Brain microvascular endothelial cell (primary cell): ENCODE measurements at regions not wholly inside any gene's neighbourhood (a gene's known extent, or its start where the extent isn't known, plus 50 kb on each side); places are given as distances from the start of the nearest gene placed in this dataset.
"Not testable (repeated sequence)": the region's sequence is repeated elsewhere in the genome, so short reads cannot be mapped to it uniquely, and the experiment has no call there.

Experiments
- DNase-seq: peaks from one replicate; pipeline ENCODE4 v3.0.0-alpha.2; 2020
- H3K27ac ChIP-seq: fragments of 250-450 bp; sonication (Bioruptor Pico); 2 replicates; pipeline ENCODE4 v1.5.1; 2020; ENCODE audit warnings: mild to moderate bottlenecking, moderate library complexity
- H3K27me3 ChIP-seq: fragments of 250-450 bp; sonication (Bioruptor Pico); replicated peaks from 2 replicates; pipeline ENCODE4 v1.5.1; 2020; ENCODE audit warnings: mild to moderate bottlenecking
- H3K36me3 ChIP-seq: fragments of 250-450 bp; sonication (Bioruptor Pico); replicated peaks from 2 replicates; pipeline ENCODE4 v1.5.1; 2020; ENCODE audit warnings: mild to moderate bottlenecking
- H3K4me3 ChIP-seq: 2 replicates; pipeline ENCODE4 v1.5.1; 2011; ENCODE audit warnings: low read depth, mild to moderate bottlenecking, control low read depth, low read length, moderate library complexity
- CTCF ChIP-seq: IDR thresholded peaks from 2 replicates; pipeline ENCODE4 v1.5.1; 2011; ENCODE audit warnings: low read depth, mild to moderate bottlenecking, moderate library complexity, low read length, control low read depth, inconsistent platforms; ENCODE audit errors: missing control alignments
- in situ Hi-C: cut with HindIII; loops from 2 replicates; pipeline ENCODE4 v1.10.0; 2017; ENCODE audit warnings: low sequenced_read_pairs, low pct_ligation_motif_present

- no peaks in the 10 kb centered on the region for H3K27me3 ChIP-seq
- no peak for TF ChIP-seq CTCF
- no peaks in the 10 kb centered on the region for H3K36me3 ChIP-seq
- no peak overlapping the region for H3K27ac ChIP-seq
- in situ Hi-C loops = no loop called here
- no peak overlapping the region for H3K4me3 ChIP-seq
- no peak for DNase-seq
Measured at GRCh38 chr5:88033191-88033590, 235.5 kb downstream of the TMEM161B start.

GRCh38 chr5:88029011-88029410 is 239.6 kb downstream of the TMEM161B start:
- TF ChIP-seq CTCF = no peak

GRCh38 chr5:88021141-88021540 is 247.5 kb downstream of the TMEM161B start:
- Histone ChIP-seq H3K27me3 (no peaks in the 10 kb centered on the region), H3K27ac (no peak overlapping the region), H3K4me3 (no peak overlapping the region), H3K36me3 (no peaks in the 10 kb centered on the region)
- no peak for DNase-seq
- no peak for TF ChIP-seq CTCF
- in situ Hi-C loops = no loop called here

More at GRCh38 chr5:88029011-88029410, 239.6 kb downstream of the TMEM161B start:
- no peak for DNase-seq
- Histone ChIP-seq H3K4me3 (no peak overlapping the region), H3K27ac (no peak overlapping the region), H3K36me3 (no peaks in the 10 kb centered on the region), H3K27me3 (no peaks in the 10 kb centered on the region)
- in situ Hi-C loops = no loop called here

GRCh38 chr5:88014984-88015383 is 253.7 kb downstream of the TMEM161B start:
- in situ Hi-C loops = not testable (repeated sequence)

GRCh38 chr5:88000877-88001276 is 267.8 kb downstream of the TMEM161B start:
- in situ Hi-C loops = no loop called here
- no peak for TF ChIP-seq CTCF
- Histone ChIP-seq H3K27me3 (no peaks in the 10 kb centered on the region), H3K36me3 (no peaks in the 10 kb centered on the region), H3K27ac (no peak overlapping the region), H3K4me3 (no peak overlapping the region)
- DNase-seq = no peak

More at GRCh38 chr5:88014984-88015383, 253.7 kb downstream of the TMEM161B start:
- DNase-seq, H3K27me3 ChIP-seq, H3K36me3 ChIP-seq, H3K4me3 ChIP-seq, H3K27ac ChIP-seq: not testable (repeated sequence)

GRCh38 chr5:87997662-87998061 is 271.0 kb downstream of the TMEM161B start:
- no peak overlapping the region for H3K4me3 ChIP-seq
- H3K36me3 ChIP-seq = no peaks in the 10 kb centered on the region
- no peak for TF ChIP-seq CTCF
- no peak overlapping the region for H3K27ac ChIP-seq
- in situ Hi-C loops = no loop called here
- H3K27me3 ChIP-seq = no peaks in the 10 kb centered on the region
- no peak for DNase-seq
